Endodermal cell (in vitro differentiated cells): ENCODE measurements at regions not wholly inside any gene's neighbourhood (a gene's known extent, or its start where the extent isn't known, plus 50 kb on each side); places are given as distances from the start of the nearest gene placed in this dataset.

Source experiments
- DNase-seq: peaks from one replicate; pipeline ENCODE4 v3.0.0-alpha.2; 2017
- H3K27ac ChIP-seq: 2 replicates; pipeline ENCODE4 v1.5.1; 2013; ENCODE audit warnings: mild to moderate bottlenecking, low read depth, low read length, moderate library complexity
- H3K27me3 ChIP-seq: 2 replicates; pipeline ENCODE4 v1.6.1; 2013; ENCODE audit warnings: mild to moderate bottlenecking, low read length, moderate library complexity; ENCODE audit not compliant: insufficient read depth, control insufficient read depth, poor library complexity, severe bottlenecking
- H3K36me3 ChIP-seq: 2 replicates; pipeline ENCODE4 v1.7.0; 2013; ENCODE audit warnings: mild to moderate bottlenecking, low read length, moderate library complexity; ENCODE audit not compliant: control insufficient read depth, insufficient read depth
- H3K4me1 ChIP-seq: one replicate; pipeline ENCODE4 v1.7.0; 2013; ENCODE audit warnings: low read length; ENCODE audit not compliant: control insufficient read depth, insufficient read depth
- H3K4me3 ChIP-seq: 2 replicates; pipeline ENCODE4 v1.5.1; 2013; ENCODE audit warnings: mild to moderate bottlenecking, low read length, moderate library complexity
- H3K9ac ChIP-seq: 2 replicates; pipeline ENCODE4 v1.6.1; 2013; ENCODE audit warnings: mild to moderate bottlenecking, low read length, moderate library complexity; ENCODE audit not compliant: poor library complexity, severe bottlenecking; ENCODE audit errors: extremely low read depth
- H3K9me3 ChIP-seq: 2 replicates; pipeline ENCODE4 v1.6.1; 2013; ENCODE audit warnings: mild to moderate bottlenecking, low read length, moderate library complexity; ENCODE audit not compliant: control insufficient read depth
- H3K27ac Mint-ChIP-seq: 2 replicates; pipeline ENCODE4 v1.8.0; 2020; ENCODE audit warnings: mixed read lengths
- H3K27me3 Mint-ChIP-seq: 2 replicates; pipeline ENCODE4 v1.8.0; 2021; ENCODE audit warnings: mild to moderate bottlenecking, mixed read lengths; ENCODE audit not compliant: insufficient read depth
- H3K36me3 Mint-ChIP-seq: 2 replicates; pipeline ENCODE4 v1.8.0; 2020; ENCODE audit warnings: low read depth, mixed read lengths
- H3K4me1 Mint-ChIP-seq: 2 replicates; pipeline ENCODE4 v1.8.0; 2020; ENCODE audit warnings: mixed read lengths
- H3K4me3 Mint-ChIP-seq: 2 replicates; pipeline ENCODE4 v1.8.0; 2020; ENCODE audit warnings: mild to moderate bottlenecking, moderate library complexity, mixed read lengths
- H3K9me3 Mint-ChIP-seq: 2 replicates; pipeline ENCODE4 v1.8.0; 2020; ENCODE audit warnings: mild to moderate bottlenecking, mixed read lengths
- WGBS, 2 experiments: methylation state at CpG; one replicate each; pipeline versions ENCODE4 v1.1.5 to v1.1.7; 2013; ENCODE audit warnings: missing lambda C conversion rate in 2 of 2, mixed read lengths in 1 of 2; ENCODE audit not compliant: insufficient coverage in 1 of 2, insufficient read length in 1 of 2; 5-methylcytosine and 5-hydroxymethylcytosine counted together
- TF ChIP-seq, protein P1 (sequence below): fragments of 200-600 bp; sonication (generic); conservative IDR thresholded peaks from 2 replicates; pipeline ENCODE4 v1.5.0; 2021; ENCODE audit warnings: antibody characterized with exemption, mild to moderate bottlenecking

DNA sequence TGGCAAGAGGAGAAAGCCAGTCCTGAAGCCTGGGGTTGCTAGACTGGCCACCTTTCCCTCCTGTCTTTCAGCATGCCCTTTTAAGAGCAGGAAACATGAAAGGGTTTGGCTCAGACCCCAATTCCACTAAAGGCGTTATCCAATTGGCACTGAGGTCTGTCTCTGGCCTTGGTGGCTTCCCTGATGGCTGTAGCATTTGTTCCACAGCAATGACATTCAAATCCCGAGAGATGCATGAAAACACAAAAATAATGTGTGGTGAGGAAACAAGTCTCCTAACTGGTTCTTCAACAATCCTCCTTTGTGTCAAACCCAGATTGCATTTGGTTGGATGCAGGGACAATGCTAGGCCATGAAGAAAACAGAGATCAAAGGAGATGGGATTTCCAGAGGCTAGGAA is 56.5 kb upstream of the ADTRP start:
- DNase-seq = no peak
- H3K9me3 Mint-ChIP-seq = peaks cover 18% of the 10 kb centered on the region
- no peaks in the 10 kb centered on the region for H3K4me1 Mint-ChIP-seq
- H3K27me3 Mint-ChIP-seq = no peaks in the 10 kb centered on the region
- H3K27ac Mint-ChIP-seq = no peak overlapping the region
- Histone ChIP-seq H3K4me1 (no peaks in the 10 kb centered on the region), H3K27me3 (no peaks in the 10 kb centered on the region), H3K9me3 (no peaks in the 10 kb centered on the region), H3K4me3 (no peak overlapping the region), H3K36me3 (no peaks in the 10 kb centered on the region), H3K27ac (no peak overlapping the region), H3K9ac (no peak overlapping the region)
- TF ChIP-seq, protein P1, sequence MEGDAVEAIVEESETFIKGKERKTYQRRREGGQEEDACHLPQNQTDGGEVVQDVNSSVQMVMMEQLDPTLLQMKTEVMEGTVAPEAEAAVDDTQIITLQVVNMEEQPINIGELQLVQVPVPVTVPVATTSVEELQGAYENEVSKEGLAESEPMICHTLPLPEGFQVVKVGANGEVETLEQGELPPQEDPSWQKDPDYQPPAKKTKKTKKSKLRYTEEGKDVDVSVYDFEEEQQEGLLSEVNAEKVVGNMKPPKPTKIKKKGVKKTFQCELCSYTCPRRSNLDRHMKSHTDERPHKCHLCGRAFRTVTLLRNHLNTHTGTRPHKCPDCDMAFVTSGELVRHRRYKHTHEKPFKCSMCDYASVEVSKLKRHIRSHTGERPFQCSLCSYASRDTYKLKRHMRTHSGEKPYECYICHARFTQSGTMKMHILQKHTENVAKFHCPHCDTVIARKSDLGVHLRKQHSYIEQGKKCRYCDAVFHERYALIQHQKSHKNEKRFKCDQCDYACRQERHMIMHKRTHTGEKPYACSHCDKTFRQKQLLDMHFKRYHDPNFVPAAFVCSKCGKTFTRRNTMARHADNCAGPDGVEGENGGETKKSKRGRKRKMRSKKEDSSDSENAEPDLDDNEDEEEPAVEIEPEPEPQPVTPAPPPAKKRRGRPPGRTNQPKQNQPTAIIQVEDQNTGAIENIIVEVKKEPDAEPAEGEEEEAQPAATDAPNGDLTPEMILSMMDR = no peak
- no peaks in the 10 kb centered on the region for H3K36me3 Mint-ChIP-seq
- H3K4me3 Mint-ChIP-seq = no peak overlapping the region
- WGBS, 2 experiments = 94 to 100% methylated on average over 1 to 2 of the region's 2 CpGs

DNA sequence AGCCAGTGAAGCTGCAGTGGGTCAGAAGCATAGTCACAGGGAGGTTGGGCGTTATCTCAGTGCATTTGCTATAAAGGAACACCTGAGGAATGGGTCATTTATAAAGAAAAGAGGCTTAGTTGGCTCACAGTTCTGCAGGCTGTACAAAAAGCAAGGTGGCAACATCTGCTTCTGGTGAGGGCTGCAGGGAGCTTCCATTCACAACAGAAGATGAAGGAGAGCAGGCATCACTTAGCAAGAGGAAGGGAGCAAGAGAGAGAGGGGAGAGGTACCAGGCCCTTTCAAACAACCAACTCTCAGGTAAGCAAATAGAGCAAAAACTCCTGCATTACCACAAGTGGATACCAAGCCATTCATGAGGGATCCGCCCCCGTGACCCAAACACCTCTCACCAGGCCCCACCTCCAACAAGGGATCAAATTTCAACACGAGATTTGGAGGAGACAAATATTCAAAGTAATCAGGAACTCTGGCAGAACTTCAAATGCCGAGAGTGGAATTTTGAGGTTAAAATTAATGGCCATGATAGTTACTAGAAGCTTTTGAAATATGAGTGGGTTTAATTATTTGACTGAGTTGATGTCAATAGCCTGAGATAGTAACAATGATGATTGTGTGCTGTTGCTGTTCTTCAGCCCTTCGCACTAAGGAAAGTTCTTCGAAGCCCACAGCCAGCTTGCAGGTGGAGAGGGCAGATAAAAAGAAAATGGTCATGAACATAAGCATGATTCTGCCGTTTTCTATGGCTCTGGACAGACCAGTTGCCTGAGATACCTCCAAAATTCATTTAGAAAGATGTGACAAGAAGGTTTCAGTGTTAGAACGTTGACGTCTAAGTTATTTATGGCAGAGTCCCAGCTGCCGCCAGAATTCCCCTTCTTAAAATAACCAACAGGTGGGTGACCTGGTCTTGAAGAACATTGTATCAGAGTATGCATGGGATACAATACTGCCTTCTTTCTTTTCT is 55.3 kb upstream of the ADTRP start:
- Mint-ChIP-seq H3K36me3 (no peaks in the 10 kb centered on the region), H3K4me3 (no peak overlapping the region), H3K27me3 (no peaks in the 10 kb centered on the region), H3K9me3 (peaks cover 9% of the 10 kb centered on the region), H3K27ac (no peak overlapping the region), H3K4me1 (peaks cover 4% of the 10 kb centered on the region)
- Histone ChIP-seq H3K36me3 (no peaks in the 10 kb centered on the region), H3K9me3 (no peaks in the 10 kb centered on the region), H3K4me3 (no peak overlapping the region), H3K4me1 (peaks cover 3% of the 10 kb centered on the region), H3K27me3 (no peaks in the 10 kb centered on the region), H3K9ac (no peak overlapping the region), H3K27ac (no peak overlapping the region)
- peak; percentile 65 for DNase-seq
- TF ChIP-seq, protein P1 = no peak
- 82 to 89% methylated on average over 6 to 11 of the region's 11 CpGs for WGBS, 2 experiments

DNA sequence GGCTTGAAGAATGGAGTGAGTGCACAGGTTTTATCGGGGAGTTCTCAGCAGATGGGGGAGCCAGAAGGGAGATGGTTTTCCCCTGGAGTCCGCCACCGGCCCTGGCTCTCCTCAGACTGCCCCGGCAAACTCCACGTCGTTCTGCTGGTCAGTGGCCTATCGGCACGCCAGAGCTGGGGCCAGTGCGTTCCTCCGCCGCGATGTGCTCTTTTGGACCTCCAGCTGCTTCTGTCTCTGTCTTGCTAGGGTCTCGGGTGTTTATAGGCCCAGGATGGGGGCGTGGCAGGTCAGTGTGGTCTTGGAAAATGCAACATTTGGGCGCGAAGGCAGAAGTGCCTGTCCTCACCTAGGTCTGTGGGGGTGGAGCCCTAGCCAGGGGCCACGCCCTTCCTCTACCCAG is 53.0 kb upstream of the ADTRP start:
- peaks cover 19% of the 10 kb centered on the region for H3K4me1 Mint-ChIP-seq
- TF ChIP-seq, protein P1 = no peak

More for the DNA sequence above, 53.0 kb upstream of the ADTRP start:
- no peaks in the 10 kb centered on the region for H3K36me3 ChIP-seq
- H3K9me3 Mint-ChIP-seq = no peaks in the 10 kb centered on the region
- DNase-seq = no peak
- H3K4me3 ChIP-seq = no peak overlapping the region
- no peaks in the 10 kb centered on the region for H3K36me3 Mint-ChIP-seq
- H3K27me3 ChIP-seq = no peaks in the 10 kb centered on the region
- H3K4me1 ChIP-seq = peaks cover 7% of the 10 kb centered on the region
- H3K9ac ChIP-seq = no peak overlapping the region
- no peak overlapping the region for H3K27ac Mint-ChIP-seq
- no peak overlapping the region for H3K27ac ChIP-seq
- no peak overlapping the region for H3K4me3 Mint-ChIP-seq
- H3K27me3 Mint-ChIP-seq = no peaks in the 10 kb centered on the region
- no peaks in the 10 kb centered on the region for H3K9me3 ChIP-seq
- 94 to 95% methylated on average over 11 to 17 of the region's 17 CpGs for WGBS, 2 experiments
